Endodermal cell (in vitro differentiated cells): ENCODE measurements at regions not wholly inside any gene's neighbourhood (a gene's known extent, or its start where the extent isn't known, plus 50 kb on each side); places are given as distances from the start of the nearest gene placed in this dataset.

Experiments
- DNase-seq: peaks from one replicate; pipeline ENCODE4 v3.0.0-alpha.2; 2017
- H3K27ac ChIP-seq: 2 replicates; pipeline ENCODE4 v1.5.1; 2013; ENCODE audit warnings: mild to moderate bottlenecking, low read depth, low read length, moderate library complexity
- H3K27me3 ChIP-seq: 2 replicates; pipeline ENCODE4 v1.6.1; 2013; ENCODE audit warnings: mild to moderate bottlenecking, low read length, moderate library complexity; ENCODE audit not compliant: insufficient read depth, control insufficient read depth, poor library complexity, severe bottlenecking
- H3K36me3 ChIP-seq: 2 replicates; pipeline ENCODE4 v1.7.0; 2013; ENCODE audit warnings: mild to moderate bottlenecking, low read length, moderate library complexity; ENCODE audit not compliant: control insufficient read depth, insufficient read depth
- H3K4me1 ChIP-seq: one replicate; pipeline ENCODE4 v1.7.0; 2013; ENCODE audit warnings: low read length; ENCODE audit not compliant: control insufficient read depth, insufficient read depth
- H3K4me3 ChIP-seq: 2 replicates; pipeline ENCODE4 v1.5.1; 2013; ENCODE audit warnings: mild to moderate bottlenecking, low read length, moderate library complexity
- H3K9ac ChIP-seq: 2 replicates; pipeline ENCODE4 v1.6.1; 2013; ENCODE audit warnings: mild to moderate bottlenecking, low read length, moderate library complexity; ENCODE audit not compliant: poor library complexity, severe bottlenecking; ENCODE audit errors: extremely low read depth
- H3K9me3 ChIP-seq: 2 replicates; pipeline ENCODE4 v1.6.1; 2013; ENCODE audit warnings: mild to moderate bottlenecking, low read length, moderate library complexity; ENCODE audit not compliant: control insufficient read depth
- H3K27ac Mint-ChIP-seq: 2 replicates; pipeline ENCODE4 v1.8.0; 2020; ENCODE audit warnings: mixed read lengths
- H3K27me3 Mint-ChIP-seq: 2 replicates; pipeline ENCODE4 v1.8.0; 2021; ENCODE audit warnings: mild to moderate bottlenecking, mixed read lengths; ENCODE audit not compliant: insufficient read depth
- H3K36me3 Mint-ChIP-seq: 2 replicates; pipeline ENCODE4 v1.8.0; 2020; ENCODE audit warnings: low read depth, mixed read lengths
- H3K4me1 Mint-ChIP-seq: 2 replicates; pipeline ENCODE4 v1.8.0; 2020; ENCODE audit warnings: mixed read lengths
- H3K4me3 Mint-ChIP-seq: 2 replicates; pipeline ENCODE4 v1.8.0; 2020; ENCODE audit warnings: mild to moderate bottlenecking, moderate library complexity, mixed read lengths
- H3K9me3 Mint-ChIP-seq: 2 replicates; pipeline ENCODE4 v1.8.0; 2020; ENCODE audit warnings: mild to moderate bottlenecking, mixed read lengths
- WGBS, 2 experiments: methylation state at CpG; one replicate each; pipeline versions ENCODE4 v1.1.5 to v1.1.7; 2013; ENCODE audit warnings: missing lambda C conversion rate in 2 of 2, mixed read lengths in 1 of 2; ENCODE audit not compliant: insufficient coverage in 1 of 2, insufficient read length in 1 of 2; 5-methylcytosine and 5-hydroxymethylcytosine counted together
- TF ChIP-seq, protein P1 (sequence below): fragments of 200-600 bp; sonication (generic); conservative IDR thresholded peaks from 2 replicates; pipeline ENCODE4 v1.5.0; 2021; ENCODE audit warnings: antibody characterized with exemption, mild to moderate bottlenecking

DNA sequence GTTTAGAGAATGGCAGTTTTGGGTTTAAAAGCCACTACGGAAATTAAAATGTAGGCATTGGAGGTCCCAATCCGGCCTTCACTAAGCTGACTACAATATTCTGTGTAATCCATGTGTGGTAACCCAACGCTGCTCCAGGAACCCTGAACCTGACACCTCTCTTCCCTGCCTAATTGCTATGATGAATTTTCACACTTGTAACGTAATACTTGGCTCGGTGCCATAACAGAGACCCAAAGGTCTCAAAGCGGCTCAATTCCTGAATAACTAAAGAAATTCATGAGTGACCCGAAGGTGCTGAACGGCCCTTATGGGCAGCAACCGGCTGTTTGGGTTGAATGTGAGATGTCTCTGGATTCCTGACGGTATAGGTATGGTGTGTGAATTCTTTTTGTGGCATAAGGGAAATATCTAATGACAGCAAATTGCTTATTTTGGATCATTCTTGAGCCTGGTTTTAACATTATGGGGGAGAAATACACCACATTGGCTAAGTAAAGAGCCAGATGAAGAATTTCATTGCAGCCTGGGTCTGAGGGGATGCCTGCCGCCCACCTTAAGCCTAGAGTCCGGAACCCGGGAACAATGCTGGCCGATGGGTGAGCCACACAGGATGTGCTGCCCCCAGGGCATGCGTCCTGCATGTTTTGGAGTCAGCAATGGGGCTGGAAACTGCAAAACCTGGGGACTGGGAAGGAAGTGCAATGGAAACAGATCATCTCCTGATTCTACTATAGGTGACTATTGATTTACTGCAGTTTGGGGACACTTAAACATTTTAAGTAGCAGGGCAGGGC is 69.7 kb upstream of the FZD8 start:
- H3K4me1 Mint-ChIP-seq: peaks cover 22% of the 10 kb centered on the region

DNA sequence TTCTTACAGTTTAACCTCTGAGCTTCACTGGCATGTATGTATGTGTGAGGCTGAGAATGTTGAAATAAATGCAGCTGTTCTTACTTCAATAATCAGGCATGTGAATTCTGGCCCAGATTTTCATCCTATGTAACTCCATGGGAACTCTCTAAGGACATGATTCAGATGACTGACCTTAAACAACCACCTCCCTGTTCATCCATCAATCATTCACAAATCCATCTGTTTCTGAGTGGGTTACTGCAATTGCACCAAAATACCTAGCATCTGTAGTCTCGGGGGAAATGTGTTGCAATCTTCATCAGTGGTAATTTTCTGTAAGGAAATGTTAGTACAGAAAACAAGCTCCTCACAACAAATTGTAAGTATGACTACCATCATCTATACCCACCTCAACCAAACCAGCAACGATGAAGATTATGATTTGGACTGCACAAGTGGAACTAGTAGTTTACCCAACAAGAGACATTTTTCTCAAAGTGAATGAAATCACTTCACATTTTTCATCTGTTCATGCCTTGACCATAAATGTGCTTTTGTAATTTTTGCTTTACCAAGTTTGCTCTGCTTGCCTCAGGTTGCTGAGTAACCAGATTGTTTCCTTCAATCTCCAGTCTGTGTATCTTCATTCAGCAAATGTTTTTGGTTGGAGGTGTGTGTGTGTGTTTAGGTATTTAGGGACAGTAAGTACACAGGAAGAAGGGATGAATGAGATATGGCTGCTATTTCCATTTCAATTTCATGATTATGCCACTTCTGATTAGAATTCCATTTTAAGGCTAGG is 65.7 kb upstream of the FZD8 start:
- Mint-ChIP-seq H3K36me3 (peaks cover 1% of the 10 kb centered on the region), H3K9me3 (peaks cover 19% of the 10 kb centered on the region), H3K27ac (no peak overlapping the region), H3K27me3 (no peaks in the 10 kb centered on the region), H3K4me1 (peaks cover 20% of the 10 kb centered on the region), H3K4me3 (no peak overlapping the region)
- no peaks in the 10 kb centered on the region for H3K36me3 ChIP-seq
- H3K9me3 ChIP-seq: peaks cover 16% of the 10 kb centered on the region
- H3K27ac ChIP-seq: no peak overlapping the region
- H3K9ac ChIP-seq: no peak overlapping the region
- WGBS, 2 experiments: 98 to 100% methylated on average over 1 to 2 of the region's 2 CpGs
- TF ChIP-seq, protein P1, sequence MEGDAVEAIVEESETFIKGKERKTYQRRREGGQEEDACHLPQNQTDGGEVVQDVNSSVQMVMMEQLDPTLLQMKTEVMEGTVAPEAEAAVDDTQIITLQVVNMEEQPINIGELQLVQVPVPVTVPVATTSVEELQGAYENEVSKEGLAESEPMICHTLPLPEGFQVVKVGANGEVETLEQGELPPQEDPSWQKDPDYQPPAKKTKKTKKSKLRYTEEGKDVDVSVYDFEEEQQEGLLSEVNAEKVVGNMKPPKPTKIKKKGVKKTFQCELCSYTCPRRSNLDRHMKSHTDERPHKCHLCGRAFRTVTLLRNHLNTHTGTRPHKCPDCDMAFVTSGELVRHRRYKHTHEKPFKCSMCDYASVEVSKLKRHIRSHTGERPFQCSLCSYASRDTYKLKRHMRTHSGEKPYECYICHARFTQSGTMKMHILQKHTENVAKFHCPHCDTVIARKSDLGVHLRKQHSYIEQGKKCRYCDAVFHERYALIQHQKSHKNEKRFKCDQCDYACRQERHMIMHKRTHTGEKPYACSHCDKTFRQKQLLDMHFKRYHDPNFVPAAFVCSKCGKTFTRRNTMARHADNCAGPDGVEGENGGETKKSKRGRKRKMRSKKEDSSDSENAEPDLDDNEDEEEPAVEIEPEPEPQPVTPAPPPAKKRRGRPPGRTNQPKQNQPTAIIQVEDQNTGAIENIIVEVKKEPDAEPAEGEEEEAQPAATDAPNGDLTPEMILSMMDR: no peak
- H3K27me3 ChIP-seq: no peaks in the 10 kb centered on the region
- no peak for DNase-seq
- no peak overlapping the region for H3K4me3 ChIP-seq
- no peaks in the 10 kb centered on the region for H3K4me1 ChIP-seq

More for the DNA sequence above, 69.7 kb upstream of the FZD8 start:
- Mint-ChIP-seq H3K4me3 (no peak overlapping the region), H3K27me3 (no peaks in the 10 kb centered on the region), H3K27ac (no peak overlapping the region), H3K36me3 (peaks cover 1% of the 10 kb centered on the region), H3K9me3 (peaks cover 16% of the 10 kb centered on the region)
- WGBS, 2 experiments: 78 to 88% methylated on average over 9 to 15 of the region's 15 CpGs
- Histone ChIP-seq H3K27ac (no peak overlapping the region), H3K36me3 (no peaks in the 10 kb centered on the region), H3K9me3 (peaks cover 17% of the 10 kb centered on the region), H3K27me3 (no peaks in the 10 kb centered on the region), H3K9ac (no peak overlapping the region), H3K4me3 (no peak overlapping the region), H3K4me1 (no peaks in the 10 kb centered on the region)
- TF ChIP-seq, protein P1: no peak
- no peak for DNase-seq

DNA sequence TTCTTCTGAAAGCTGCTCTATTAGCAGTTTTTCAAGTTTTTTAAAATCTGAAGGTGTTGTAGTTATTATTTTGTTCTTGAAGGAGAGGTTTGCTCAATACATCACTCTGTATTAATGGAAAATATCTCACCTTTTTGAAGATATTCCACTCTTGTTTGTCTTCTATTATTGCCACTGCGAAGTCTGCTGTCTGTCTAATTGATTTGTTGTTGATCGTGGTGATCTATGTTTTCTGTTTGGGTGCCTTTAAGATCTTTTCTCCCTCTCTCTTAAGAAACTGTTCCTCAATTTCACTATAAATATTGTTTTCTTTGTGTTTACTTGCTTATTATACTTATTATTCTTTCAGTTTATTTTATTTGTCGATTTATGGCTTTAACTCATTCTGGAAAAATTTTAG is 64.9 kb upstream of the FZD8 start:
- Histone ChIP-seq H3K36me3 (no peaks in the 10 kb centered on the region), H3K4me1 (no peaks in the 10 kb centered on the region), H3K27me3 (no peaks in the 10 kb centered on the region), H3K27ac (no peak overlapping the region), H3K4me3 (peak overlapping the region; percentile 7), H3K9ac (no peak overlapping the region), H3K9me3 (peaks cover 16% of the 10 kb centered on the region)
- 83% methylated on average over 1 of the region's 3 CpGs; no CpG with 5 or more reads in 1 of the 2 experiments for WGBS, 2 experiments
- TF ChIP-seq, protein P1: no peak
- Mint-ChIP-seq H3K9me3 (peaks cover 19% of the 10 kb centered on the region), H3K27me3 (no peaks in the 10 kb centered on the region), H3K4me3 (no peak overlapping the region), H3K27ac (no peak overlapping the region), H3K36me3 (peaks cover 1% of the 10 kb centered on the region), H3K4me1 (peaks cover 16% of the 10 kb centered on the region)
- DNase-seq: no peak
